MM.1S (cell line): ENCODE measurements at regions not wholly inside any gene's neighbourhood (a gene's known extent, or its start where the extent isn't known, plus 50 kb on each side); places are given as distances from the start of the nearest gene placed in this dataset.

Experiments used
- DNase-seq: peaks from one replicate; pipeline ENCODE4 v3.0.0-alpha.2; 2015
- H2AFZ ChIP-seq: fragments of 300-600 bp; sonication (generic); 2 replicates; pipeline ENCODE4 v1.6.0; 2016; ENCODE audit warnings: antibody characterized with exemption, low read length
- H3F3A ChIP-seq: fragments of 300-600 bp; sonication (generic); 2 replicates; pipeline ENCODE4 v1.6.1; 2016; ENCODE audit warnings: mild to moderate bottlenecking, antibody characterized with exemption, low read length, moderate library complexity, mixed read lengths; ENCODE audit not compliant: insufficient read depth
- H3K27ac ChIP-seq: fragments of 300-600 bp; sonication (generic); 2 replicates; pipeline ENCODE4 v1.5.1; 2016; ENCODE audit warnings: mild to moderate bottlenecking, low read length
- H3K27me3 ChIP-seq: fragments of 300-600 bp; sonication (generic); replicated peaks from 2 replicates; pipeline ENCODE4 v1.6.0; 2016; ENCODE audit warnings: low read length; ENCODE audit not compliant: insufficient read depth
- H3K36me3 ChIP-seq: fragments of 300-600 bp; sonication (generic); replicated peaks from 2 replicates; pipeline ENCODE4 v1.6.1; 2016; ENCODE audit warnings: mild to moderate bottlenecking, low read length, mixed read lengths; ENCODE audit not compliant: insufficient read depth
- H3K4me1 ChIP-seq: fragments of 300-600 bp; sonication (generic); 2 replicates; pipeline ENCODE4 v1.6.1; 2016; ENCODE audit warnings: low read length, mixed read lengths
- H3K4me2 ChIP-seq: fragments of 300-600 bp; sonication (generic); 2 replicates; pipeline ENCODE4 v1.6.0; 2016; ENCODE audit warnings: low read depth, low read length
- H3K4me3 ChIP-seq: fragments of 300-600 bp; sonication (generic); 2 replicates; pipeline ENCODE4 v1.5.1; 2016; ENCODE audit warnings: low read length, mixed read lengths
- H3K79me2 ChIP-seq: fragments of 300-600 bp; sonication (generic); 2 replicates; pipeline ENCODE4 v1.6.1; 2016; ENCODE audit warnings: mixed run types, low read length, mixed read lengths
- H3K9ac ChIP-seq: fragments of 300-600 bp; sonication (generic); 2 replicates; pipeline ENCODE4 v1.6.1; 2016; ENCODE audit warnings: low read length, mixed read lengths
- H3K9me2 ChIP-seq: fragments of 300-600 bp; sonication (generic); replicated peaks from 2 replicates; pipeline ENCODE4 v1.6.1; 2016; ENCODE audit warnings: mild to moderate bottlenecking, low read length, mixed read lengths; ENCODE audit not compliant: insufficient read depth
- H3K9me3 ChIP-seq: fragments of 300-600 bp; sonication (generic); replicated peaks from 2 replicates; pipeline ENCODE4 v1.6.1; 2016; ENCODE audit warnings: mild to moderate bottlenecking, low read length, mixed read lengths; ENCODE audit not compliant: insufficient read depth
- H4K20me1 ChIP-seq: fragments of 300-600 bp; sonication (generic); 2 replicates; pipeline ENCODE4 v1.6.1; 2016; ENCODE audit warnings: mild to moderate bottlenecking, low read length, moderate library complexity, mixed read lengths; ENCODE audit not compliant: insufficient read depth
- EZH2 ChIP-seq: fragments of 300-600 bp; sonication (generic); optimal IDR thresholded peaks from 2 replicates; pipeline ENCODE3; 2017; ENCODE audit warnings: low read depth, mild to moderate bottlenecking, antibody characterized with exemption, low read length, mixed read lengths
- EZH2phosphoT487 ChIP-seq: fragments of 300-600 bp; sonication (generic); IDR thresholded peaks from 2 replicates; pipeline ENCODE4 v1.6.1; 2018; ENCODE audit warnings: antibody characterized with exemption, low read length
- TF ChIP-seq, protein P1 (sequence below): fragments of 300-600 bp; sonication (generic); IDR thresholded peaks from 2 replicates; pipeline ENCODE4 v1.5.1; 2016; ENCODE audit warnings: antibody characterized with exemption, low read length, mixed read lengths

DNA sequence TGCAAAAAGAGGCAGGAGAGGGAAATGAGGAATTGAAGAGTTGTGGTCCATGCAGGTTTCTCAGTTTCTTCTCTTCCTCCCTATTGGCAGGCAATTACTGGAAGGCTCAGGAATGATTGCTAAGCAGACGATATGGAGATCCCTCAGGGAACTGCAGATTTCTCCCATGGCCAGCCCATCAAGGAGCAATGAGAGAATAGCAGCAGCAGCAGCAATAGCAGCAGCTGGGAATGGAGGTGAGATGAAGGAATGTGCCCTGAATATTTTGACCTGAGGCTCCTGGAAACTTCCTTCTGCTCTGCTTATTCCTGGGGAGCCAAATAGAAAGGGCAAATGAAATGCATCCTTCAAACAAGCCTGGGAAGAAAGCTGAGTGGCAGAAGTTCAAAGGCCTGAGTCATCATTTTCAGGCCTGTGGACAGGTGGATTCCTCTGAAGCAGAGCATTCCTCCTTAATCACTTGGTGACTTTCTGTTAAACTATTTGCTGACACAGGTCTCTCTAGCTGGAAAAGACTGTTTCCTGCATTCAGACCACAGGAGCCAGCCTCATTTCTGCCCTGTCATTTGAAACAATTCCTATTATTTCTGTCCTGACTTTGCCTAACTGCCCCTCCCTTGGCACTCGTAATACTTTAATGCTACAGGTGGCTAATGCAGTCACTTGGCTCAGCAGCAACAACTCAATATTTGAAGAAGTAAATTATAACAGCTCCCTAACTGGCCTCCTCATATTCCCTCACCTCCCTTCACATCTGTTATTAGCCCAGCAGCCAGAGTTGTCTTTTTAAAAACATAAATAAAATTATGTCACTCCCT lies 146.9 kb upstream of the GADL1 start:
- H3K4me1 ChIP-seq = peaks cover 6% of the 10 kb centered on the region; the same call in 1 of the 2 replicates
- H3K4me3 ChIP-seq = no peak overlapping the region
- no peaks in the 10 kb centered on the region for H4K20me1 ChIP-seq
- H3F3A ChIP-seq = no peaks in the 10 kb centered on the region
- TF ChIP-seq, protein P1, sequence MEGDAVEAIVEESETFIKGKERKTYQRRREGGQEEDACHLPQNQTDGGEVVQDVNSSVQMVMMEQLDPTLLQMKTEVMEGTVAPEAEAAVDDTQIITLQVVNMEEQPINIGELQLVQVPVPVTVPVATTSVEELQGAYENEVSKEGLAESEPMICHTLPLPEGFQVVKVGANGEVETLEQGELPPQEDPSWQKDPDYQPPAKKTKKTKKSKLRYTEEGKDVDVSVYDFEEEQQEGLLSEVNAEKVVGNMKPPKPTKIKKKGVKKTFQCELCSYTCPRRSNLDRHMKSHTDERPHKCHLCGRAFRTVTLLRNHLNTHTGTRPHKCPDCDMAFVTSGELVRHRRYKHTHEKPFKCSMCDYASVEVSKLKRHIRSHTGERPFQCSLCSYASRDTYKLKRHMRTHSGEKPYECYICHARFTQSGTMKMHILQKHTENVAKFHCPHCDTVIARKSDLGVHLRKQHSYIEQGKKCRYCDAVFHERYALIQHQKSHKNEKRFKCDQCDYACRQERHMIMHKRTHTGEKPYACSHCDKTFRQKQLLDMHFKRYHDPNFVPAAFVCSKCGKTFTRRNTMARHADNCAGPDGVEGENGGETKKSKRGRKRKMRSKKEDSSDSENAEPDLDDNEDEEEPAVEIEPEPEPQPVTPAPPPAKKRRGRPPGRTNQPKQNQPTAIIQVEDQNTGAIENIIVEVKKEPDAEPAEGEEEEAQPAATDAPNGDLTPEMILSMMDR = no peak
- TF ChIP-seq EZH2 = no peak
- TF ChIP-seq EZH2phosphoT487 = no peak
- no peaks in the 10 kb centered on the region for H3K9me3 ChIP-seq
- H3K9me2 ChIP-seq = no peaks in the 10 kb centered on the region
- no peak overlapping the region for H3K4me2 ChIP-seq
- no peaks in the 10 kb centered on the region for H3K79me2 ChIP-seq
- no peaks in the 10 kb centered on the region for H3K27me3 ChIP-seq
- no peak overlapping the region for H3K27ac ChIP-seq
- no peak overlapping the region for H2AFZ ChIP-seq
- DNase-seq = no peak
- H3K36me3 ChIP-seq = no peaks in the 10 kb centered on the region
- no peak overlapping the region for H3K9ac ChIP-seq

DNA sequence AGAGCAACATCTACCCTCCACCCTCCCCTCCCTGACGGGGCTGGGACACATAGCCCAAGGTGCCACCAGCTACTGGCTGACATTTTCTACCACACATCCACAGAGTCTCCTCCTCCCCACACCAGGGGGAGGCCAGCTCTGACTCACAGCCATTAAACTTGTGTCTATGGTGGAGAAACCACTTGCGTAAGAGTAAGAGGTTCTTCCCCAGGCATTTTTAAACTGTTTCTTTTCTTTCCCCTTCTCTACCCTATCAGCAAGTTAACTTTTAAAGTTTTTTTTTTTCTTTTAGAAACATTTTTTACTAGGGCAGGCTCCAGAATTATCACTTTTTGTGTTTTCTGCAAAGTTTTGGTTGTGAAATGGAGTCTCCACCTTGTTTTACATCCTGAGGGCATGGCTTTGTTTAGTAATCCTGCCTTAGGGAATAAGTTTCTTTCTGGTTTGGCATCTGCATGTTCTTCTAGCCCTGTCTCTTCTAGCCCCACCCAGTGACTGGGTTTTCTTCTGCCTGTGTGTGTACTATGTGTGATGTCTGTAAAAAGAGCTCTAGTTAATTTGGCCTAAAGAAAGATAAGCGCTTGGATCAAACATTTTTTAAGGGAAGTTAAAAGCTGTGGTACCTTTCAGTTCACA lies 148.8 kb upstream of the GADL1 start:
- Histone ChIP-seq H3K9me3 (no peaks in the 10 kb centered on the region), H3K9me2 (no peaks in the 10 kb centered on the region), H3K4me3 (no peak overlapping the region), H3K79me2 (no peaks in the 10 kb centered on the region), H3F3A (no peaks in the 10 kb centered on the region), H3K9ac (no peak overlapping the region), H4K20me1 (no peaks in the 10 kb centered on the region), H3K27ac (no peak overlapping the region), H3K36me3 (no peaks in the 10 kb centered on the region), H3K27me3 (no peaks in the 10 kb centered on the region), H2AFZ (no peak overlapping the region), H3K4me2 (no peak overlapping the region), H3K4me1 (peaks cover 6% of the 10 kb centered on the region; the same call in 1 of the 2 replicates)
- TF ChIP-seq, protein P1 = no peak
- TF ChIP-seq EZH2 (no peak), EZH2phosphoT487 (no peak)
- no peak for DNase-seq

DNA sequence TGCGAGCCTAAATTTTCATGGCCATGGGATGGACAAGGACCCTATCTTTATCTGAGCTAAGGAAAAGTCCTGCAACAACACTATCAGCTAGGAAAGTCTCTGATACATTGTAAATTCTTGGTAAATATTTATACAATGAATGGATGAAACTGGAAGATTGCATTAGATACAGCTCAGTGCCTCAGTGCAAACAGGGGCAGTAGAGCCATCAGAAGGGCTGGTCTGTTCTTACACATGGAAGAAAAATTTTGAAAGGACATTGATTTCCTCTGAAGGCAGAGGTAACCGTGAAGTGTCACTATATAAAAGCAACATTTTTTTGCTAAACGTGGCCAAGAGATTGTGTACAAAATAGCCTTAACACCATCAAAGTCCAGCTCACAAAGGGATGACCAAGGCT lies 153.2 kb upstream of the GADL1 start:
- Histone ChIP-seq H2AFZ (no peak overlapping the region), H3K4me3 (no peak overlapping the region), H3K36me3 (no peaks in the 10 kb centered on the region), H3K27me3 (no peaks in the 10 kb centered on the region), H3K9me3 (no peaks in the 10 kb centered on the region), H3K9me2 (no peaks in the 10 kb centered on the region), H3F3A (no peaks in the 10 kb centered on the region), H3K79me2 (no peaks in the 10 kb centered on the region), H3K9ac (no peak overlapping the region), H3K27ac (no peak overlapping the region), H4K20me1 (no peaks in the 10 kb centered on the region), H3K4me1 (no peaks in the 10 kb centered on the region), H3K4me2 (no peak overlapping the region)
- no peak for DNase-seq
- no peak for TF ChIP-seq EZH2phosphoT487

DNA sequence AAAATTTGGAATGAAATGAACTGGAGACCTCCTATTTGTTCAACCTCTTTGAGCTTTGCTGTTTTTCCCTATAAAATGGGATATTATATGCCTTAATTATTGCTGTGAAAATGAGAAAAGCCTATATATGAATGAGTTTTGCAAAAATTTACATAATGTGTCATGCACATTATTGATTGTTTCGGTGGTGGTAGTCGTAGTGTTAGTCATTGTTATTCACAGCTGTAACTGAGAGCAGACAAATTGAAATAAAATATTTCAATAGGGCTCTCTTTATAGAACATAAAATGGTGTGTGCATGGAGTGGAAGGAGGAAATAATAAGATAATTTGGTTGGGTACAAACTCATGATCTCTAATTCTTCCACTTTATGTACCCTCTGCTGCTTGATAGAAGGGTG lies 153.7 kb upstream of the GADL1 start:
- H3K79me2 ChIP-seq = no peaks in the 10 kb centered on the region
- H3F3A ChIP-seq = no peaks in the 10 kb centered on the region
- no peaks in the 10 kb centered on the region for H3K9me3 ChIP-seq
- no peak for DNase-seq
- H3K4me3 ChIP-seq = no peak overlapping the region
- H3K4me1 ChIP-seq = no peaks in the 10 kb centered on the region
- no peak overlapping the region for H3K9ac ChIP-seq
- no peak overlapping the region for H3K4me2 ChIP-seq
- H4K20me1 ChIP-seq = no peaks in the 10 kb centered on the region
- no peaks in the 10 kb centered on the region for H3K36me3 ChIP-seq
- H3K9me2 ChIP-seq = no peaks in the 10 kb centered on the region
- H2AFZ ChIP-seq = no peak overlapping the region
- H3K27ac ChIP-seq = no peak overlapping the region
- TF ChIP-seq, protein P1 = no peak
- TF ChIP-seq EZH2 = no peak
- TF ChIP-seq EZH2phosphoT487 = no peak
- H3K27me3 ChIP-seq = no peaks in the 10 kb centered on the region
